A549 (cell line): ENCODE measurements at regions not wholly inside any gene's neighbourhood (a gene's known extent, or its start where the extent isn't known, plus 50 kb on each side); places are given as distances from the start of the nearest gene placed in this dataset.

Source experiments
- ATAC-seq, 2 experiments: fragments of 200-7000 bp in 1 of 2; fragments of >200 bp in 1 of 2; cut with Nextera tagmentation in 1 of 2; cut with Tn5 transposase in 1 of 2; 3 replicates each; pipeline versions ENCODE4 v1.8.0 to v1.9.1; 2018 to 2020; ENCODE audit warnings: mild to moderate bottlenecking in 1 of 2, moderate library complexity in 1 of 2
- CTCF ChIA-PET: fragments of 300-600 bp; sonication (Branson Sonifier 250); formaldehyde crosslinking; extraction: SDS; loops from one replicate; lab custom pipeline; 2021; ENCODE audit warnings: antibody characterized with exemption, inconsistent platforms; lab: Yijun Ruan, JAX
- POLR2A ChIA-PET: fragments of 350-600 bp; formaldehyde crosslinking; extraction: SDS; loops from one replicate; lab custom pipeline; 2021; ENCODE audit warnings: antibody characterized with exemption, inconsistent platforms; lab: Yijun Ruan, JAX
- DNase-seq, 2 experiments: peaks; one replicate each; pipeline versions ENCODE4 v3.0.0 to v3.0.0-alpha.2; 2011 to 2016; ENCODE audit warnings: low read depth in 1 of 2, low spot score in 1 of 2
- FAIRE-seq: peaks from 2 replicates; lab custom pipeline; 2011; peaks lifted over from hg19 to GRCh38; lab: Jason Lieb, UNC
- H3K27ac ChIP-seq, 2 experiments: fragments of >200 bp; sonication (Bioruptor Twin); formaldehyde crosslinking; 3 replicates each; pipeline ENCODE4 v1.5.1; 2016 to 2017
- H3K4me1 ChIP-seq: fragments of >200 bp; sonication (Bioruptor Twin); formaldehyde crosslinking; 3 replicates; pipeline ENCODE4 v1.6.1; 2016
- H3K4me2 ChIP-seq: fragments of >200 bp; sonication (Bioruptor Twin); formaldehyde crosslinking; 3 replicates; pipeline ENCODE4 v1.6.1; 2016
- H3K4me3 ChIP-seq: fragments of >200 bp; sonication (Bioruptor Twin); formaldehyde crosslinking; 3 replicates; pipeline ENCODE4 v1.5.1; 2016
- H3K9me3 ChIP-seq: fragments of >200 bp; sonication (Bioruptor Twin); formaldehyde crosslinking; 3 replicates; pipeline ENCODE4 v1.6.1; 2016
- ATOH8 ChIP-seq: fragments of 250-450 bp; sonication (Bioruptor Pico); IDR thresholded peaks from 2 replicates; pipeline ENCODE4 v1.5.0; 2020; ENCODE audit warnings: low read depth, mild to moderate bottlenecking, moderate library complexity
- CBX2 ChIP-seq: fragments of 200-600 bp; sonication (generic); IDR thresholded peaks from 2 replicates; pipeline ENCODE4 v1.6.1; 2016; ENCODE audit warnings: low read depth, mild to moderate bottlenecking, borderline replicate concordance
- CTCF ChIP-seq: fragments of >200 bp; sonication (Bioruptor Twin); formaldehyde crosslinking; IDR thresholded peaks from 3 replicates; pipeline ENCODE4 v1.5.1; 2016
- EHF ChIP-seq: fragments of 250-450 bp; sonication (Bioruptor Pico); IDR thresholded peaks from 2 replicates; pipeline ENCODE4 v1.5.0; 2020; ENCODE audit warnings: mild to moderate bottlenecking
- EHMT2 ChIP-seq: fragments of 200-600 bp; sonication (generic); IDR thresholded peaks from 2 replicates; pipeline ENCODE4 v1.6.1; 2016; ENCODE audit warnings: antibody characterized with exemption, low read depth, mild to moderate bottlenecking, moderate library complexity
- FOSL2 ChIP-seq, 2 experiments: fragments of 450-650 bp in 1 of 2; fragments of >200 bp in 1 of 2; sonication (Bioruptor Twin) in 1 of 2; formaldehyde crosslinking; IDR thresholded peaks; 2 replicates each; pipeline versions ENCODE4 v1.5.0 to v1.6.1; 2016 to 2020; ENCODE audit warnings: mild to moderate bottlenecking in 1 of 2, moderate library complexity in 1 of 2
- HDAC2 ChIP-seq: fragments of 200-600 bp; sonication (generic); IDR thresholded peaks from 2 replicates; pipeline ENCODE4 v1.6.1; 2016
- HMGXB4 ChIP-seq: fragments of 250-450 bp; sonication (Bioruptor Pico); IDR thresholded peaks from 2 replicates; pipeline ENCODE4 v1.5.0; 2021; ENCODE audit warnings: mild to moderate bottlenecking, moderate library complexity, borderline replicate concordance
- HOXA7 ChIP-seq: fragments of 250-450 bp; sonication (Bioruptor Pico); IDR thresholded peaks from 2 replicates; pipeline ENCODE4 v1.5.0; 2020; ENCODE audit warnings: mild to moderate bottlenecking, moderate library complexity
- JUNB ChIP-seq: fragments of >200 bp; sonication (Bioruptor Twin); formaldehyde crosslinking; IDR thresholded peaks from 2 replicates; pipeline ENCODE4 v1.6.1; 2016
- KDM5A ChIP-seq: fragments of 200-600 bp; sonication (generic); IDR thresholded peaks from 2 replicates; pipeline ENCODE4 v1.6.1; 2016; ENCODE audit warnings: antibody characterized with exemption, mild to moderate bottlenecking
- MAFK ChIP-seq: fragments of 450-650 bp; IDR thresholded peaks from 2 replicates; pipeline ENCODE4 v1.6.1; 2014; ENCODE audit not compliant: partially characterized antibody
- MAZ ChIP-seq: fragments of 150-350 bp; IDR thresholded peaks from 2 replicates; pipeline ENCODE4 v1.6.1; 2014; ENCODE audit warnings: antibody characterized with exemption, low read depth, low read length, borderline replicate concordance
- MYC ChIP-seq: IDR thresholded peaks from 2 replicates; pipeline ENCODE4 v1.6.1; 2012; ENCODE audit warnings: mild to moderate bottlenecking, inconsistent platforms, low read length, improper control_type of control experiment, borderline replicate concordance
- POLR2AphosphoS2 ChIP-seq: conservative IDR thresholded peaks from 2 replicates; pipeline ENCODE4 v1.6.1; 2012; ENCODE audit warnings: low read length, improper control_type of control experiment, inconsistent platforms
- RCOR1 ChIP-seq: fragments of 150-350 bp; IDR thresholded peaks from 2 replicates; pipeline ENCODE4 v1.6.1; 2014; ENCODE audit warnings: antibody characterized with exemption, low read length, low read depth
- RNF2 ChIP-seq: fragments of 200-600 bp; sonication (generic); IDR thresholded peaks from 2 replicates; pipeline ENCODE4 v1.6.1; 2016; ENCODE audit warnings: low read depth, mild to moderate bottlenecking, antibody characterized with exemption, moderate library complexity, borderline replicate concordance
- SMC3 ChIP-seq: fragments of >200 bp; sonication (Bioruptor Twin); formaldehyde crosslinking; IDR thresholded peaks from 3 replicates; pipeline ENCODE4 v1.6.1; 2018; ENCODE audit warnings: inconsistent platforms
- TFCP2L1 ChIP-seq: fragments of 250-450 bp; sonication (Bioruptor Pico); IDR thresholded peaks from 2 replicates; pipeline ENCODE4 v1.5.0; 2021; ENCODE audit warnings: mild to moderate bottlenecking
- ZSCAN20 ChIP-seq: fragments of 250-450 bp; sonication (Bioruptor Pico); IDR thresholded peaks from 2 replicates; pipeline ENCODE4 v1.8.0; 2022; ENCODE audit warnings: mild to moderate bottlenecking, moderate library complexity
- WGBS: methylation state at CpG from one replicate; pipeline ENCODE4 v1.1.6; 2017; ENCODE audit errors: missing lambda C conversion rate; 5-methylcytosine and 5-hydroxymethylcytosine counted together
- TF ChIP-seq, protein P1 (sequence below): IDR thresholded peaks from 2 replicates; pipeline ENCODE4 v1.6.1; 2012
- TF ChIP-seq, protein P2 (sequence below): fragments of 150-350 bp; IDR thresholded peaks from 2 replicates; pipeline ENCODE4 v1.6.1; 2014; ENCODE audit warnings: low read depth, mild to moderate bottlenecking, low read length

- no peak for FAIRE-seq
- DNase-seq, result no peak
- ChIA-PET CTCF (no interaction called here), POLR2A (no interaction called here)
- no peaks in the 10 kb centered on the region for H3K9me3 ChIP-seq
- H3K4me1 ChIP-seq, result 0 out of 3 replicates have a peak, but pooled peaks cover 3% of the 10 kb centered on the region
- 37% methylated on average over 1 of the region's 1 CpG for WGBS
- H3K27ac ChIP-seq, result no peak overlapping the region
- TF ChIP-seq MAFK, result peak; percentile 35
- no peak for TF ChIP-seq EHF (CRISPR knock-in tag)
- H3K4me3 ChIP-seq, result no peak overlapping the region
- H3K4me2 ChIP-seq, result no peak overlapping the region
- no peak for ATAC-seq
These were observed 244.6 kb downstream of the ARPP21 start for GRCh38 chr3:35883929-35884328.

DNA sequence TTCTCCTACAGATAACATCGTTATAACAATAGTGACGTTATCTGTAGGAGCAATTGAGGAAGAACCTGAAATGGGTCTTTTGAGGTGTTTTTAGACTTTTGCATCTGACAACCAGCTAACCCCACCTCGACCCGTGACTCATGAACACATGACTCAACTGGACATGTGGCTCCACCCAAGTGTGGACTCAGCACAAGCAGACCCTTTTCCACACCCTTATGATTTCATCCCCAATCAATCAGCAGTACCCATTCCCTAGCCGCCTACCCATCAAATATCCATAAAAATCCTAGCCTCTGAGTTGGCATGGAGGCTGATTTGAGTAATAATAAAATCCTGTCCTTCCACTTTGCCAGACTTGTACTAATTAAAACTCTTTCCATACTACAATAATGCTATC is 255.4 kb downstream of the ARPP21 start:
- no peak for FAIRE-seq
- WGBS, result 48% methylated on average over 5 of the region's 5 CpGs
- H3K4me2 ChIP-seq, result no peak overlapping the region
- CTCF ChIA-PET, result no interaction called here
- TF ChIP-seq HDAC2 (no peak), RNF2 (no peak), CTCF (no peak), ATOH8 (CRISPR knock-in tag) (no peak), EHMT2 (no peak), MAZ (no peak), HMGXB4 (no peak)
- TF ChIP-seq, protein P1, sequence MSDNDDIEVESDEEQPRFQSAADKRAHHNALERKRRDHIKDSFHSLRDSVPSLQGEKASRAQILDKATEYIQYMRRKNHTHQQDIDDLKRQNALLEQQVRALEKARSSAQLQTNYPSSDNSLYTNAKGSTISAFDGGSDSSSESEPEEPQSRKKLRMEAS, result no peak
- TF ChIP-seq, all 56 proteins: peak for 0
- Histone ChIP-seq H3K9me3 (no peaks in the 10 kb centered on the region), H3K4me3 (no peak overlapping the region), H3K27ac (no peak overlapping the region), H3K4me1 (no peaks in the 10 kb centered on the region)
- POLR2A ChIA-PET, result no interaction called here
- ATAC-seq, result no peak
- no peak for DNase-seq

- no peak for FAIRE-seq
These were observed 259.9 kb downstream of the ARPP21 start for GRCh38 chr3:35899245-35899644.

GRCh38 chr3:35900079-35900478 is 260.8 kb downstream of the ARPP21 start:
- ATAC-seq (no peak), FAIRE-seq (no peak), DNase-seq (no peak)
- H3K27ac ChIP-seq, result no peak overlapping the region
- no peak overlapping the region for H3K4me3 ChIP-seq
- no peak overlapping the region for H3K4me2 ChIP-seq
- WGBS, result 37% methylated on average over 3 of the region's 3 CpGs
- POLR2A ChIA-PET, result no interaction called here
- no peaks in the 10 kb centered on the region for H3K9me3 ChIP-seq
- no peaks in the 10 kb centered on the region for H3K4me1 ChIP-seq
- CTCF ChIA-PET, result no interaction called here
- TF ChIP-seq FOSL2 (IDR thresholded peaks at IDR 0.05) (no peak), FOSL2 (CRISPR knock-in tag; IDR thresholded peaks at IDR 0.05) (no peak), TFCP2L1 (CRISPR knock-in tag) (no peak), POLR2AphosphoS2 (no peak), EHMT2 (no peak), MAZ (no peak), JUNB (no peak), HOXA7 (CRISPR knock-in tag) (no peak), EHF (CRISPR knock-in tag) (no peak), CBX2 (no peak), KDM5A (no peak), ZSCAN20 (CRISPR knock-in tag) (no peak), MYC (no peak), RCOR1 (no peak)
- TF ChIP-seq, protein P1, result no peak

More at GRCh38 chr3:35899245-35899644, 259.9 kb downstream of the ARPP21 start:
- Histone ChIP-seq H3K9me3 (no peaks in the 10 kb centered on the region), H3K27ac (no peak overlapping the region), H3K4me3 (no peak overlapping the region), H3K4me1 (no peaks in the 10 kb centered on the region), H3K4me2 (no peak overlapping the region)
- CTCF ChIA-PET, result interaction anchor here (1.0 kb wide), 1 partner anchor 9 kb away, joined by 3 read pairs; no protein-coding TSS in a partner anchor
- TF ChIP-seq, protein P2, sequence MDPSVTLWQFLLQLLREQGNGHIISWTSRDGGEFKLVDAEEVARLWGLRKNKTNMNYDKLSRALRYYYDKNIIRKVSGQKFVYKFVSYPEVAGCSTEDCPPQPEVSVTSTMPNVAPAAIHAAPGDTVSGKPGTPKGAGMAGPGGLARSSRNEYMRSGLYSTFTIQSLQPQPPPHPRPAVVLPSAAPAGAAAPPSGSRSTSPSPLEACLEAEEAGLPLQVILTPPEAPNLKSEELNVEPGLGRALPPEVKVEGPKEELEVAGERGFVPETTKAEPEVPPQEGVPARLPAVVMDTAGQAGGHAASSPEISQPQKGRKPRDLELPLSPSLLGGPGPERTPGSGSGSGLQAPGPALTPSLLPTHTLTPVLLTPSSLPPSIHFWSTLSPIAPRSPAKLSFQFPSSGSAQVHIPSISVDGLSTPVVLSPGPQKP, result no peak
- no peak for TF ChIP-seq ZSCAN20 (CRISPR knock-in tag)
- TF ChIP-seq SMC3, result no peak
- DNase-seq (no peak), ATAC-seq (no peak)
- POLR2A ChIA-PET, result no interaction called here
